HEK293T (cell line): ENCODE measurements at regions not wholly inside any gene's neighbourhood (a gene's known extent, or its start where the extent isn't known, plus 50 kb on each side); places are given as distances from the start of the nearest gene placed in this dataset.

Source experiments
- ELF4 ChIP-seq: fragments of 450-650 bp; IDR thresholded peaks from 2 replicates; pipeline ENCODE4 v1.6.1; 2017; ENCODE audit warnings: antibody characterized with exemption
- FOXA1 ChIP-seq: fragments of 450-650 bp; IDR thresholded peaks from 2 replicates; pipeline ENCODE4 v1.6.1; 2016; ENCODE audit warnings: mild to moderate bottlenecking
- HDGF ChIP-seq: fragments of 450-650 bp; IDR thresholded peaks from 2 replicates; pipeline ENCODE4 v1.6.1; 2017; ENCODE audit warnings: antibody characterized with exemption, borderline replicate concordance
- SUZ12 ChIP-seq: fragments of 450-650 bp; IDR thresholded peaks from 2 replicates; pipeline ENCODE4 v1.6.1; 2016; ENCODE audit warnings: mild to moderate bottlenecking

GRCh38 chr5:35374584-35374983 lies 144.3 kb upstream of the PRLR start:
- TF ChIP-seq HDGF: no peak
- TF ChIP-seq FOXA1: no peak
- TF ChIP-seq SUZ12: no peak
- no peak for TF ChIP-seq ELF4
